ENCODE measurements at regions not wholly inside any gene's neighbourhood (a gene's known extent, or its start where the extent isn't known, plus 50 kb on each side); places are given as distances from the start of the nearest gene placed in this dataset.

GRCh38 chr7:124330731-124331407, 298.0 kb upstream of the TMEM229A start:
- DNase-seq (ENCODE audit: low read depth): no peak

GRCh38 chr7:124328774-124329173, 295.9 kb upstream of the TMEM229A start:
- DNase-seq (ENCODE audit: low read depth): no peak

GRCh38 chr7:124324262-124324661, 291.4 kb upstream of the TMEM229A start:
- no peak for DNase-seq (ENCODE audit: low read depth)

GRCh38 chr7:124323597-124323996, 290.7 kb upstream of the TMEM229A start:
- no peak for DNase-seq (ENCODE audit: low read depth)

- DNase-seq (ENCODE audit: low read depth): peak; percentile 9
These were observed 289.7 kb upstream of the TMEM229A start for GRCh38 chr7:124322561-124322960.

GRCh38 chr7:124318721-124319450, 286.0 kb upstream of the TMEM229A start:
- DNase-seq (ENCODE audit: low read depth): no peak

- DNase-seq (ENCODE audit: low read depth): no peak
These were observed 278.1 kb upstream of the TMEM229A start for GRCh38 chr7:124310934-124311390.

- DNase-seq (ENCODE audit: low read depth): no peak
These were observed 275.5 kb upstream of the TMEM229A start for GRCh38 chr7:124308384-124308783.

- no peak for DNase-seq (ENCODE audit: low read depth)
These were observed 262.4 kb upstream of the TMEM229A start for GRCh38 chr7:124295289-124295688.

- DNase-seq (ENCODE audit: low read depth): no peak
These were observed 252.1 kb upstream of the TMEM229A start for GRCh38 chr7:124284937-124285336.

- peak; percentile 35 for DNase-seq (ENCODE audit: low read depth)
These were observed 243.2 kb upstream of the TMEM229A start for GRCh38 chr7:124276005-124276622.

GRCh38 chr7:124275411-124275810, 242.5 kb upstream of the TMEM229A start:
- DNase-seq (ENCODE audit: low read depth): no peak

GRCh38 chr7:124269774-124270173, 236.9 kb upstream of the TMEM229A start:
- DNase-seq (ENCODE audit: low read depth): no peak

GRCh38 chr7:124267154-124267553, 234.3 kb upstream of the TMEM229A start:
- DNase-seq (ENCODE audit: low read depth): no peak

- DNase-seq (ENCODE audit: low read depth): no peak
These were observed 230.5 kb upstream of the TMEM229A start for GRCh38 chr7:124263232-124263827.

- no peak for DNase-seq (ENCODE audit: low read depth)
These were observed 228.8 kb upstream of the TMEM229A start for GRCh38 chr7:124261710-124262109.

GRCh38 chr7:124257638-124258308, 224.9 kb upstream of the TMEM229A start:
- no peak for DNase-seq (ENCODE audit: low read depth)

- DNase-seq (ENCODE audit: low read depth): no peak
These were observed 222.3 kb upstream of the TMEM229A start for GRCh38 chr7:124255041-124255655.

- DNase-seq (ENCODE audit: low read depth): no peak
These were observed 221.5 kb upstream of the TMEM229A start for GRCh38 chr7:124254396-124254795.

- DNase-seq (ENCODE audit: low read depth): no peak
These were observed 218.8 kb upstream of the TMEM229A start for GRCh38 chr7:124251636-124252035.

GRCh38 chr7:124250297-124251034, 217.6 kb upstream of the TMEM229A start:
- DNase-seq (ENCODE audit: low read depth): no peak

Data from ELR (cell line).